ENCODE measurements at regions not wholly inside any gene's neighbourhood (a gene's known extent, or its start where the extent isn't known, plus 50 kb on each side); places are given as distances from the start of the nearest gene placed in this dataset.

DNA sequence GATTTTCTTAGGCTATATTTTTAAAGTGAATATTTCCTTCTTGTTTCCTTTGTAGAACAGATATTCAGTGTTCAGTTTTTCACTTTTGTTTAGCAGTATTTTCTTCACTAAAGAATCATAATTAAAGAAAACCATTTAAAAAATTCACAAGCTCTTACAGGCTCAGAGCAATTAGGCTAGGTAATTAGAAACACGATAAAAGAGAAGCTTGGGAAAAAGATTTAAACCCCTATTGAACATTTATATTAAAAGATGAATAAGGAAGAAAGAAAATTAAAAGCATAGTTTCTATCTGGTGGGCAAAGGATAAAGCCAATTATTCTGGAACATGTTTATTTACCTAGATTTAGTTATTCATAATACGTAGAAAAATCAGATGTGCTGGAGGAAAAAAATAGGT is 942.6 kb downstream of the PLA2G4A start (continued):
- TF ChIP-seq, protein P1, sequence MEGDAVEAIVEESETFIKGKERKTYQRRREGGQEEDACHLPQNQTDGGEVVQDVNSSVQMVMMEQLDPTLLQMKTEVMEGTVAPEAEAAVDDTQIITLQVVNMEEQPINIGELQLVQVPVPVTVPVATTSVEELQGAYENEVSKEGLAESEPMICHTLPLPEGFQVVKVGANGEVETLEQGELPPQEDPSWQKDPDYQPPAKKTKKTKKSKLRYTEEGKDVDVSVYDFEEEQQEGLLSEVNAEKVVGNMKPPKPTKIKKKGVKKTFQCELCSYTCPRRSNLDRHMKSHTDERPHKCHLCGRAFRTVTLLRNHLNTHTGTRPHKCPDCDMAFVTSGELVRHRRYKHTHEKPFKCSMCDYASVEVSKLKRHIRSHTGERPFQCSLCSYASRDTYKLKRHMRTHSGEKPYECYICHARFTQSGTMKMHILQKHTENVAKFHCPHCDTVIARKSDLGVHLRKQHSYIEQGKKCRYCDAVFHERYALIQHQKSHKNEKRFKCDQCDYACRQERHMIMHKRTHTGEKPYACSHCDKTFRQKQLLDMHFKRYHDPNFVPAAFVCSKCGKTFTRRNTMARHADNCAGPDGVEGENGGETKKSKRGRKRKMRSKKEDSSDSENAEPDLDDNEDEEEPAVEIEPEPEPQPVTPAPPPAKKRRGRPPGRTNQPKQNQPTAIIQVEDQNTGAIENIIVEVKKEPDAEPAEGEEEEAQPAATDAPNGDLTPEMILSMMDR (conservative IDR thresholded peaks at IDR 0.05; ENCODE audit: low read depth in 2 of 2), result no peak
- TF ChIP-seq ZNF114 (CRISPR knock-in tag; IDR thresholded peaks at IDR 0.05), result no peak
- TF ChIP-seq POLR2AphosphoS5 (IDR thresholded peaks at IDR 0.05; ENCODE audit: low read depth), result no peak
- TF ChIP-seq, protein P2, sequence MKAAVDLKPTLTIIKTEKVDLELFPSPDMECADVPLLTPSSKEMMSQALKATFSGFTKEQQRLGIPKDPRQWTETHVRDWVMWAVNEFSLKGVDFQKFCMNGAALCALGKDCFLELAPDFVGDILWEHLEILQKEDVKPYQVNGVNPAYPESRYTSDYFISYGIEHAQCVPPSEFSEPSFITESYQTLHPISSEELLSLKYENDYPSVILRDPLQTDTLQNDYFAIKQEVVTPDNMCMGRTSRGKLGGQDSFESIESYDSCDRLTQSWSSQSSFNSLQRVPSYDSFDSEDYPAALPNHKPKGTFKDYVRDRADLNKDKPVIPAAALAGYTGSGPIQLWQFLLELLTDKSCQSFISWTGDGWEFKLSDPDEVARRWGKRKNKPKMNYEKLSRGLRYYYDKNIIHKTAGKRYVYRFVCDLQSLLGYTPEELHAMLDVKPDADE (IDR thresholded peaks at IDR 0.05), result no peak
- no peak for TF ChIP-seq JUNB (IDR thresholded peaks at IDR 0.05; ENCODE audit: unreplicated experiment)

DNA sequence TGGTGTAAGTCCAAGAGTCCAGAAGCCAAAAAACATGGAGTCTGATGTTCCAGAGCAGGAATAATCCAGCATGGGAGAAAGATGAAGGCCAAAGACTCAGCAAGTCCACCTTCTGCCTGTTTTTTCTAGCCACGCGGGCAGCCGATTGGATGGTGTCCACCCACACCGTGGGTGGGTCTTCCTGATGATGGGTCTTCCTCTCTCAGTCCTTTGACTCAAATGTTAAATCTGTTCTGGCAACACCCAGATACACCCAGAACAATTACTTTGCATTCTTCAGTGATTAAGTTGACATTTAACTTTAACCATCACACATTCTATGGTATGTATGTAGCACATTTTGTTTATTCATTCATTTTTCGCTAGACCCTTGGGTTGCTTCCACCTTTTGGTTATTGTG is 944.4 kb downstream of the PLA2G4A start:
- peaks cover 18% of the 10 kb centered on the region for H3K9me3 Mint-ChIP-seq
- no peak overlapping the region for H2AFZ ChIP-seq
- no peaks in the 10 kb centered on the region for H3K27me3 ChIP-seq (ENCODE audit: insufficient read depth)
- TF ChIP-seq, protein P3, sequence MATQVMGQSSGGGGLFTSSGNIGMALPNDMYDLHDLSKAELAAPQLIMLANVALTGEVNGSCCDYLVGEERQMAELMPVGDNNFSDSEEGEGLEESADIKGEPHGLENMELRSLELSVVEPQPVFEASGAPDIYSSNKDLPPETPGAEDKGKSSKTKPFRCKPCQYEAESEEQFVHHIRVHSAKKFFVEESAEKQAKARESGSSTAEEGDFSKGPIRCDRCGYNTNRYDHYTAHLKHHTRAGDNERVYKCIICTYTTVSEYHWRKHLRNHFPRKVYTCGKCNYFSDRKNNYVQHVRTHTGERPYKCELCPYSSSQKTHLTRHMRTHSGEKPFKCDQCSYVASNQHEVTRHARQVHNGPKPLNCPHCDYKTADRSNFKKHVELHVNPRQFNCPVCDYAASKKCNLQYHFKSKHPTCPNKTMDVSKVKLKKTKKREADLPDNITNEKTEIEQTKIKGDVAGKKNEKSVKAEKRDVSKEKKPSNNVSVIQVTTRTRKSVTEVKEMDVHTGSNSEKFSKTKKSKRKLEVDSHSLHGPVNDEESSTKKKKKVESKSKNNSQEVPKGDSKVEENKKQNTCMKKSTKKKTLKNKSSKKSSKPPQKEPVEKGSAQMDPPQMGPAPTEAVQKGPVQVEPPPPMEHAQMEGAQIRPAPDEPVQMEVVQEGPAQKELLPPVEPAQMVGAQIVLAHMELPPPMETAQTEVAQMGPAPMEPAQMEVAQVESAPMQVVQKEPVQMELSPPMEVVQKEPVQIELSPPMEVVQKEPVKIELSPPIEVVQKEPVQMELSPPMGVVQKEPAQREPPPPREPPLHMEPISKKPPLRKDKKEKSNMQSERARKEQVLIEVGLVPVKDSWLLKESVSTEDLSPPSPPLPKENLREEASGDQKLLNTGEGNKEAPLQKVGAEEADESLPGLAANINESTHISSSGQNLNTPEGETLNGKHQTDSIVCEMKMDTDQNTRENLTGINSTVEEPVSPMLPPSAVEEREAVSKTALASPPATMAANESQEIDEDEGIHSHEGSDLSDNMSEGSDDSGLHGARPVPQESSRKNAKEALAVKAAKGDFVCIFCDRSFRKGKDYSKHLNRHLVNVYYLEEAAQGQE (IDR thresholded peaks at IDR 0.05; ENCODE audit: unreplicated experiment), result no peak
- TF ChIP-seq, protein P2 (IDR thresholded peaks at IDR 0.05), result no peak
- no peak for TF ChIP-seq EZH2 (IDR thresholded peaks at IDR 0.05; ENCODE audit: low read depth, unreplicated experiment)
- no peaks in the 10 kb centered on the region for H3K4me1 Mint-ChIP-seq
- no peaks in the 10 kb centered on the region for H3K79me2 ChIP-seq (replicated peaks; ENCODE audit: insufficient read depth)
- no peaks in the 10 kb centered on the region for H4K20me1 ChIP-seq (replicated peaks; ENCODE audit: insufficient read depth)
- H3K4me2 ChIP-seq, result no peak overlapping the region
- 0 out of 2 replicates have a peak, but pooled peaks cover 9% of the 10 kb centered on the region for H3K9me2 ChIP-seq (ENCODE audit: insufficient read depth)
- H3K4me3 ChIP-seq, result no peak overlapping the region
- no peak overlapping the region for H3K4me3 Mint-ChIP-seq
- no peak for DNase-seq (ENCODE audit: low spot score)
- ATAC-seq, result no peak
- H3K27ac Mint-ChIP-seq, result no peak overlapping the region
- peaks cover 18% of the 10 kb centered on the region; the same call in 2 of the 3 replicates for H3K36me3 Mint-ChIP-seq (ENCODE audit: low read depth)
- no peaks in the 10 kb centered on the region for H3K4me1 ChIP-seq (ENCODE audit: insufficient read depth)
- no peak overlapping the region for H3K27ac ChIP-seq (ENCODE audit: low read depth)
- no peaks in the 10 kb centered on the region for H3F3A ChIP-seq (replicated peaks; ENCODE audit: low read depth)
- no peaks in the 10 kb centered on the region for H3K27me3 Mint-ChIP-seq (ENCODE audit: insufficient read depth, low read depth, poor library complexity)
- no peaks in the 10 kb centered on the region for H3K36me3 ChIP-seq (ENCODE audit: insufficient read depth)

All from GM23338 (cell line).